HG03175 (cell line): ENCODE measurements at regions not wholly inside any gene's neighbourhood (a gene's known extent, or its start where the extent isn't known, plus 50 kb on each side); places are given as distances from the start of the nearest gene placed in this dataset.

Experiments
- ATAC-seq: cut with Tn5 transposase; IDR thresholded peaks from one replicate; pipeline ENCODE4 v1.9.1; 2021; ENCODE audit warnings: mild to moderate bottlenecking, moderate library complexity; ENCODE audit not compliant: unreplicated experiment

DNA sequence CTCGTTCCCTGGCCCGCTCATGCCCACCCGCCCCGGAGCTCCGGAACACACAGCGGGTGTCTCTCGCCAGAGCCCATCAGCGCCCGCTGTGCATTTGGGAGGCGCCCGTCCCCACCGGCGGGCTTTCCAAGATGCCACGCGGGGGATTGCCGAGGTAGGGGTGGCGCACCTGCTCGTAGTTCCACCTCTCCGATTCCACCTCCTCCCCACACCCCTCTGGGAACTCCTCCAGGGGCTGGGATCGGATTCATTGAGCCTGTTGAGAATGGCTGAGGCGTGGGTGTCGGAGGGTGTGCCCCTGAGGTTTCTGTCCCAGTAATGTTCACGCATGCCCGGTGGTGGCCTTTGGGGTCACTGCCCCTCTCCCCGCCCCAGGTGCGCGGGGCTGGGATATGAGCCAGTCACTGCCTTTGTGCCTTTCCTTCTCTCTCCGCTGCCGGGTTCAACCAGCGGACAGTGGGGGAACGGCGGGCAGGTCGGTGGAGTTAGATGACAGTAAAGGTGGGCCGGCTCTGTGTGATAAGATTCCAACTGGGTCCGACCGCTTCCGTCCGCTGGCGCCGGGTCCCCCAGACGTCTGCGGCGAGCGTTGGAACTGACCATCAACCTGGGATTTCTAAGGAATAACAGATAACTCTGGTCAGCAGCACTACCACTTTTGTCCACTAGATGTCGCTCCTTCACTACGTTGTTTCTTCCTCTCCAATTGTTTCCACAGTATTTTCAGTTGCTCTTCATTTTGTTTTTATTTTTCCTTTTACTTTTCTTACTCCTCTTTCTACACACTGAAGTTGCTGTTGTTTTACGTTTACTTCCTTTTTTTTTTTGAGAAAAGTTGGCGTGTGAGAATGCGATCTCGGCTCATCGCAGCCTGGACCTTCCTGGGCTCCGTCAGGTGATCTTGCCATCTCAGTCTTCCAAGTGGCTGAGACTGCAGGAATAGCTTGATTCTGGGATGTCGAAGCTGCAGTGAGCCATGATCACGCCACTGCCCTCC lies 178.1 kb upstream of the ALG10B start:
- ATAC-seq: peak; percentile 76

DNA sequence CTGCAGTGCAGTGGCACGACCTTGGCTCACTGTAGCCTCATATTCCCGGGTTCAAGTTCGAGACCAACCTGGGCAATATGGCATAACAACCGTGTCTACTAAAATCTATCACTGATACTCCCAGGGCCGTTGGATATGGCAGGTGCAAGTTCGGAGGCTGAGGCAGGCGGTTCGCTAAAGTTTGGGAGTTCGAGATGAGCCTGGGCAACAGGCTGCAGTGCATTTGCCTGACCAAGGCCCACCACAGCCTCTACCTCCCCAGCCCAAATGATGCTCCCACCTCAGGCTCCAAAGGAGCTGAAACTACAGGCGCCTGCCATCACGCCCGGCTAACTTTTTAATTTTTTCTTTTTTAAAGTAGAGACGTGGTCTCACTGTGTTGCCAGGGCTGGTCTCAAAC lies 177.1 kb upstream of the ALG10B start:
- ATAC-seq: no peak

DNA sequence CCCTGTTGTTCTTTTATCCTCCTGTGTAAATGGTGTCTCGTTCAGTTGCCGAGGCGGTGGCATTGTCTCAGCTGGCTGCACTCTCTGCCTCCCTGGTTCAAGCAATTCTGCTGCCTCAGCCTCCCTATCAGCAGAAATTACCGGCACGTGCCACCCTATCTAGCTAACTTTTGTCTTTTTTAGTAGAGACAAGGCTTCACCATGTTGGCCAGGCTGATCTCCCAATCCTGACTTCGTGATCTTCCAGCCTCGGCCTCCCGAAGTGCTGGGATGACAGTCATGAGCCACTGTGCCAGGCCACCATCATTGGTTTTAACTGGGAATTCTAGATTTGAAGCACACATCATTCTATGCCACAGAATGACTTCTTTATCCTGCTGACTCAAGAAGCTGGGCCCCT lies 175.3 kb upstream of the ALG10B start:
- no peak for ATAC-seq

DNA sequence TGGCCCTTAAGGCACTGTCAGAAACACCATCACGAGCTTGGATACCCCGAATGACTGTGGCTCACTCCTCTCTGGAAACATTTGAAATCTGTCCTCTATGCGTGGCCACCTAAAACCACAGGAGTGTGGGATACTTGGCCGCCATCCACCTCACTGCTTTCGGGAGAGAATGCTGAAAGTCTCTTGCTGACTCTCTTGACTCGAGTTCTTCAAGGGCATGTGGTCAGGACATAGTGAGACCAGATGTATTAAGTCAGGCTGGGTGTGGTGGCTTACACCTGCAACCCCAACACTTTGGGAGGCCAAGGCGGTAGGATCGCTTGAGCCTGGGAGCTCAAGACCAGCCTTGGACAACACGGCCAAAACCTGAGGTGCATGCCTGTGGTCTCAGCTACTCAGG lies 174.7 kb upstream of the ALG10B start:
- no peak for ATAC-seq

DNA sequence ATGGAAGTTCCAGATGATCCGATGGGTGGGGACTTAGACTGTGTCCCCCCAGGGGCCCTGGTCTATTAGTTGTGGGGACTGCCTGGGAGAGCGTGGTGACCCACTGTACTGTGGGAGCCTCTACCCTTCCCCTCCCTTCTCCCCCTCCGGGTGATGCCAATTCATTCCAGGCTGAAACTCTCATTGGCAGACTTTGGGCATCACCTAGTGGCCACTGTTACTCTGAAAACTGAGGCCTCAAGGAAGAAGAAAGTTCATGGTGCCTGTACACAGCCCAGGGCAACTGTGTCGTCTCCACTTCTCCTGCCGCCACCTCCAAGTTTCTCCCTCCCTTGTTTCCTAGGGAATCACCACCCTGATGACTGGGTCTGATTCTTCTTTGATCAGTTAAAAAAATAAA lies 173.6 kb upstream of the ALG10B start:
- no peak for ATAC-seq

DNA sequence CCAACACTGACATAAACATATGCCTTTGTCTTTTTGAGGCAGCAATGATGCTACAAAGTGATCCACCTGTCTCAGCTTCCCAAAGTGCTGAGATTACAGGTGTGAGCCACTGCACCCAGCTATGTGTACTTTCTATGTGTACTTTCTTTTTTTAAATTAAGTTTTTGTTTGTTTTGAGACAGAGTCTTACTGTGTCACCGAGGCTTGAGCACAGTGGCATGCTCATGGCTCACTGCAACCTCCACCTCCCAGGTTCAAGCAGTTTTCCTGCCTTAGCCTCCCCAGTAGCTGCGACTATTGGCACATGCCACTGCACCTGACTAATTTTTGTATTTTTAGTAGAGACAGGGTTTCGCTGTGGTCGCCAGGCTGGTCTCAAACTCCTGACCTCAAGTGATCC lies 172.5 kb upstream of the ALG10B start:
- no peak for ATAC-seq

DNA sequence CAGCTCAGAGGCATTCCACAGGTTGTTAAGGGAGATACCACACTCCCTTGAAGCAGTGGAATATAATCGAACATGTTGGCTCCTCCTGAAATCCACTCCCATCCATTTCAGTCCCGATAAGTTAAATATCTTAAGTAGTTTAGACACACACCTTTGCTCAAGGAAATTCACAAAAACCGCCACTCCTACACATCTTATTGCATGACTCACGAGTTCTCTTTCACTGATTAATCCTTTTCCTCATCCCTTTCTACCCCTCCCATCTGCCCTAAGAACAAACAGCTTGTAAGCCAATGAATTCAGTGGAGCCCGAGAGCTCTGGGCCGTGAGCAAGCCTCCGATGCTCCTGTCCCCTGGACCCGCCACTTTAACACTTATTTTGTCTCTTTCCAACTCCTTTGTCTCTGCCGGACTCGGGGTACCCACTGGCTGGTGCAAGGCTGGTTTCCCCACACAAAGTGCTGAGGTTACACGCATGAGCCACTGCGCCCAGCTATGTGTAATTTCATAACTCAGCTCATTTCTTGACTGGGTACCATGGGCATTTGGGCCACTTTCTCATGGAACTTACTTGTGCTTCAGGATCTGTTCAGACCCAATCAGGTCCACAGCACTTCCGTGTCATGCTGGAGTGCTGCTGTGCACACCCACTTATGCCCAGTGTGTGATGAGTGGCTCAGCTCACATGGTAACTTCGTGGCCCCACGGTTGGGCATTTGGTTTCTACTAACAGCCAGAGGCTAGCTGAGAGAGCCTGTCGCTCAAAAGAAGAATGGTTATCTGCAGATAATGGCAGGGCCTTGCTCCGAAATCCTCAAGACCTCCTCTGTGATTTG lies 171.8 kb upstream of the ALG10B start:
- no peak for ATAC-seq

DNA sequence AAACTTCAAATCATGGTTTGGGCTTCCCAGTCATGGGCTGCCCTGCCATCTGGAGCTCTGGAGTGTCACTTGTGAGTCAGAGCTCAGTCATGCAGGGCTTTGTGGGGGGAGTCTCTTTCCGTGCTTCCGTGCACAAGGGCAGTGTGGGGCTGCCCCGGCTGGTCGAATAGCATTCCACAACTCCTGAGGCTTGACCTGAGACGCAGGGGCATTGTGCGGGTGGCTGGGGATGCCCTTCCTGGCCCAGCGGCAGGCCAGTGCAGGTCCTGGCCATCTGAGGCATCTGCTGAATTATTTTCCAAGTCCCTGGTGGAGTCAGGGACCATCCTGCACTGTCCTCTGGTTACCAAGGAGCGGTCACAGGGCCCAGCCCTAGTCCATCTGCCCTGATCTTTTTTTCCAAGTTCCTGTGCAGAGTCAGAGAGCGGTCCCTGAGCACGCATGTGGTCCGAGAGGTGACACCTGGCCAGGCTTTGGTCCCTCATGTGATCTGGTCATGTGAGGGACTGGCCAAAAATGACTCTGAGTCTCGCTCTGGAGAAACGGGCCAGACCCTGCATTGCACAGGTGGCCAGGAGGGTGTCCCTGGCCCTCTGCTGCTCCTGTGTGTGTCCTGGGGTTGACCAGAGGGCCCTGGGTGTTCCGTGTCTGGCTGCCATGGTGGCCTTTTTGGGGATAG lies 167.0 kb upstream of the ALG10B start:
- no peak for ATAC-seq

DNA sequence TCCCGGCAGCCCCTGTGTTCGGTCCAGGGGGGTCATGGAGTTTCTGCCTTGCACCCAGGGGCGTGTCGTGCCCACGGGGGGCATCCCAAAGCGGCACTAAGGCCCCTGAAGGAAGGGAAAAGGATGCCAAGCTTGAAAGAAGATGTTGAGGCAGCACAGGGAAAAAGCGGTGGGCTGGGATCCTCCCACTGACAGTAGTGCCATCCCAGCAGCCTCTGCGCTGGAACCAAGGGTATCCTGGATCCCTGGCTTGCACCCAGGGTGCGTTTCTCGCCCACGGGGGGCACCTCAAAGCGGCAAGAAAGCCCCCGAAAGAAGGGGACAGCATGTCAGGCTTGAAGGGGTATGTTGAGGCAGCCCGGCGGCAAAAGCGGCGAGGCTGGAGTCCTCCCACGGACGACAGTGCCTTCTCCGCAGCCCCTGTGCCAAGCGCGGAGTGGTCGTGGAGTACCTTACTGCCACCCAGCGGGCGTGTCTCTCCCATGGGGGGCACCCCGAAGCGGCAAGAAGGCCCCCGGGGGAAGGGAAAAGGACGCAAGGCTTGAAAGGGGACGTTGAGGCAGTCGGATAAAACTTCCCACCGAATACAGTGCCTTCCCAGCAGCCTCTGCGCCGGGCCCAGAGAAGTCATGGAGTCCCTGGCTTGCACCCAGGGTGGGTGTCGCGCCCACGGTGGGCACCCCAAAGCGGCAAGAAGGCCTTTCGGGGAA lies 164.4 kb upstream of the ALG10B start:
- no peak for ATAC-seq

DNA sequence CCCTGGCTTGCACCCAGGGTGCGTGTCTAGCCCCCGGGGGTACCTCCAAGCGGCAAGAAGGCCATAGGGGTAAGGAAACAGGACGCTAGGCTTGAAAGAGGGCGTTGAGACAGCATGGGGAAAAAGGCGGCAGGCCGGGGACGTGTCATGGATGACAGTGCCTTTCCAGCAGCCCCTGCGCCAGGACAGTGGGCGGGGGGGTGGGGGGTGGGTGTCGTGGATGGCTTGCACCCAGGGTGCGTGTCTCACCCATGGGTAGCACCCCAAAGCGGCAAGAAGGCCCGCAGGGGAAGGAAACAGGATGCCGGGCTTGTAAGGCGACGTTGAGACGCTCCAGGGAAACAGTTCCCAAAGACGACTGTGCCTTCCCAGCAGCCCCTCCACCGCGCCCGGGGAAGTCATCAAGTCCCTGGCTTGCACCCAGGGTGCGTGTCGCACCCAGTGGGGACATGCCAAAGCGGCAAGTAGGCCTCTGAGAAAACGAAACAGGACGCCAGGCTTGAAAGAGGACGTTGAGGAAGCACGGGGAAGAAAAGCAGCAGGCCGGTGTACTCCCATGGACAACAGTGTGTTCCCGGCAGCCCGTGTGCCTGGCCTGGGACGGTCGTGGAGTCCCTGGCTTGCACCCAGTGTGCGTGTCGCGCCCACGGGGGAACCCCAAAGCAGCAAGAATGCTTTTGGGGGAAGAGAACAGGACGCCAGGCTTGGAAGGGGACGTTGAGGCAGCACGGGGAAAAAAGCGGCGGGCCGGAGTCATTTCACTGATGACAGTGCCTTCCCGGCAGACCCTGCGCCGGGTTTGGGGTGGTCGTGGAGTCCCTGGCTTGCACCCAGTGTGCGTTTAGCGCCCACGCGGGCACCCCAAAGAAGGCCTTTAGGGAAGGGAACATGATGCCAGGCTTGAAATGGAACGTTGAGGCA lies 163.5 kb upstream of the ALG10B start:
- no peak for ATAC-seq

DNA sequence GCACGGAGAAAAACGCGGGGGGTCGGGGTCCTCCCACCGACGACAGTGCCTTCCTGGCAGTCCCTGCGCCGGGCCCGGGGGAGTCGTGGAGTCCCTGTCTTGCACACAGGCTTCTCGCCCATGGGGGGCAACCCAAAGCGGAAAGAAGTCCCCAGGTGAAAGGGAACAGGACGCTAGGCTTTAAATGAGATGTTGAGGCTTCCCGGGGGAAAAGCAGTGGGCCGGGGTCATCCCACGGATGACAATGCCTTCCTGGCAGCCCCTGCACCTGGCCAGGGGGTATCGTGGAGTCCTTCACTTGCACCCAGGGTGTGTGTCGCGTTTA lies 162.9 kb upstream of the ALG10B start:
- ATAC-seq: no peak

DNA sequence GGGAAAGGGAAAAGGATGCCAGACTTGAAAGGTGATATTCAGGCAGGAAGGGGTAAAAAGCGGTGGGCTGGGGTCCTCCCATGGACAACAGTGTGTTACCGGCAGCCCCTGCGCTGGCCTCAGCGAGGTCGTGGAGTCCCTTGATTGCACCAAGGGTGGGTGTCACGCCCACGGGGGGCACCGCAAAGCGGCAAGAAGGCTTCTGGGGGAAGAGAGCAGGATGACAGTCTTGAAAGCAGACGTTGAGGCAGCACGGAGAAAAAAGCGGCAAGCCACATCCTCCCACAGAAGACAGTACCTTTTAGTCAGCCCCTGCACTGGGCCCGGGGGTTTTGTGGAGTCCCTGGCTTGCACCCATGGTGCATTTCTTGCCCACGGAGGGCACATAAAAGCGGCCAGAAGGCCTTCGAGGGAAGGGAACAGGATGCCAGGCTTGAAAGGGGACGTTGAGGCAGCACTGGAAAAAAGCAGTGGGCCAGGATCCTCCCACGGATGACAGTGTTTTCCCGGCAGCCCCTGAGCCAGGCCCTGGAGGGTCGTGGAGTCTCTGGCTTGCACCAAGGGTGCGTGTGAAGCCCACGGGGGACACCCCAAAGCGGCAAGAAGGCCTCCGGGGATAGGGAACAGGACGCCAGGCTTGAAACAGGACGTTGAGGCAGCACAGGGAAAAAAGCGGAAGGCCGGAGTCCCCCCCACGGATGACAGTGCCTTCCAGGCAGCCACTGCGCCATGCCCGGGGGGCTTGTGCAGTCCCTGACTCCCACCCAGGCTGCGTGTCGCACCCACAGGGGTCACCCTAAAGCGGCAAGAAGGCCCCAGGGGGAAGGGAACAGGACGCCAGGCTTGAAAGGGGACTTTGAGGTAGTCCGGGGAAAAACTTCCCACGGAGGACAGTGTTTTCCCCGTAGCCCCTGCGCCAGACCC lies 162.2 kb upstream of the ALG10B start:
- ATAC-seq: no peak

DNA sequence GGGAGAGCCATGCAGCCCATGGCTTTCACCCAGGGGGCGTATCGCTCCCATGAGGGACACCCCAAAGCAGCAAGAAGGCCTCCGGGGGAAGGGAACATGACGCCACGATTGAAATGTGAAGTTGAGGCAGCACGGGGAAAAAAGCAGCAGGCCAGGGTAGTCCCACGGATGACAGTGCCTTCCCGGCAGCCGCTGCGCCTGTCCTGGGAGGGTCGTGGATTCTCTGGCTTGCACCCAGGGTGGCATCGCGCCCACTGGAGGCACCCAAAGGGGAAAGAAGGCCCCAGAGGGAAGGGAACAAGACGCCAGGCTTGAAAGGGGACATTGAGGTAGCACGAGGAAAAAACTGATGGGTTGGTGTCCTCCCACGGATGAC lies 161.6 kb upstream of the ALG10B start:
- no peak for ATAC-seq

DNA sequence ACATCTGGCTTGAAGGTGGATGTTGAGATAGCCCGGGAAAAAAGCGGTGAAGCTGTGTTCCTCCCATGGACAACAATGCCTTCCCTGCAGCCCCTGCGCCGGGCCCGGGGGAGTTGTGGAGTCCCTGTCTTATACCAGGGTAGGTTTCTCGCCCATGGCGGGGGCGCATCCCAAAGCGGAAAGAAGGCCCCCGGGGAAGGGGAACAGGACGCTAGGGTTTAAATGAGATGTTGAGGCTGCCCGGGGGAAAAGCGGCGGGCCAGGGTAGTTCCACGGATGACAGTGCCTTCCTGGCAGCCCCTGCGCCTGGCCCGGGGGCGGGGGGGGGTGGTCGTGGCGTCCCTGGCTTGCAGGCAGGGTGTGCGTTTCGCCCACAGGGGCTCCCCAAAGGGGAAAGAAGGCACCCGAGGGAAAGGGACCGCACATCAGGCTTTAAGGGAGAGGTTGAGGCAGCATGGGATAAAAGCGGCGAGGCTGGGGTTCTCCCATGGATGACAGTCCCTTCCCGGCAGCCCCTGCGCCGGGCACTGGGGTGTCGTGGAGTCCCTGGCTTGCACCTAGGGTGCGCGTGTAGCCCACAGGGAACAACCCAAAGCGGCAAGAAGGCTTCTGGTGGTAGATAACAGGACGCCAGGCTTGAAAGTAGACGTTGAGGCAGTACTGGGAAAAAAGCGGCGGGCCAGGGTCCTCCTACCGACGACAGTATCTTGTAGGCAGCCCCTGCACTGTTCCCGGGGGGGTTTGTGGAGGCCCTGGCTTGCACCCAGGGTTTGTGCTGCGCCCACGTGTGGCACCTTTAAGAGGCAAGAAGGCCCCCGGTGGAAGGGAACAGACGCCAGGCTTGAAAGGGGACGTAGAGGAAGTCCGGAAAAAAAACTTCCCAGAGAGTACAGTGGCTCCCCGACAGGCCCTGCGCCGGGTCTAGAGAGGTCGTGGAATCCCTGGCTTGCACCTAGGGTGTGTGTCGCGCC lies 160.8 kb upstream of the ALG10B start:
- no peak for ATAC-seq

DNA sequence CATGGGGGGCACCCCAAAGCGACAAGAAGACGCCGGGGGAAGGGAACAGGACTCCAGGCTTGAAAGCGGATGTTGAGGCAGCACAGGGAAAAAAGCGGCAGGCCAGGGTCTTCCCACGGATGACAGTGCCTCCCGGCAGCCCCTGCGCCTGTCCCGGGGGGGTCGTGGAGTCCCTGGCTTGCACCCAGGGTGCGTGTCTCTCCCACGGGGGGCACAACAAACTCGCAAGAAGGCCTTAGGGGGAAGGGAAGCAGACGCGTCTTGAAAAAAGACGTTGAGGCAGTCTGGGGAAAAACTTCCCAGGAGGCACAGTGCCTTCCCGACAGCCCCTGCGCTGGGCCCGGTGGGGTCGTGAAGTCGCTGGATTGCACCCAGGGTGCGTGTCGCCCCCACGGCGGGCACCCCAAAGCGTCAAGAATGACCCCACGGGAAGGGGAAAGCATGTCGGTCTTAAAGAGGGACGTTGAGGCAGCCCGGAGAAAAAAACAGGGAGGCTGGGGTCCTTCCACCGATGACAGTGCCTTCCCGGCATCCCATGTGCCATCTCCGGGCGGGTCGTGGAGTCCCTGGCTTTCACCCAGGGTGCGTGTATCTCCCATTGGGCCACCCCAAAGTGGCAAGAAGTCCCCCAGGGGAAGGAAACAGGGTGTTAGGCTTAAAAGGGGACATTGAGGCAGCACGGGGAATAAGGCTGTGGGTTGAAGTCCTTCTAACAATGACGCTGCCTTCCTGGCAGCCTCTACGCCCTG lies 159.9 kb upstream of the ALG10B start:
- ATAC-seq: no peak

DNA sequence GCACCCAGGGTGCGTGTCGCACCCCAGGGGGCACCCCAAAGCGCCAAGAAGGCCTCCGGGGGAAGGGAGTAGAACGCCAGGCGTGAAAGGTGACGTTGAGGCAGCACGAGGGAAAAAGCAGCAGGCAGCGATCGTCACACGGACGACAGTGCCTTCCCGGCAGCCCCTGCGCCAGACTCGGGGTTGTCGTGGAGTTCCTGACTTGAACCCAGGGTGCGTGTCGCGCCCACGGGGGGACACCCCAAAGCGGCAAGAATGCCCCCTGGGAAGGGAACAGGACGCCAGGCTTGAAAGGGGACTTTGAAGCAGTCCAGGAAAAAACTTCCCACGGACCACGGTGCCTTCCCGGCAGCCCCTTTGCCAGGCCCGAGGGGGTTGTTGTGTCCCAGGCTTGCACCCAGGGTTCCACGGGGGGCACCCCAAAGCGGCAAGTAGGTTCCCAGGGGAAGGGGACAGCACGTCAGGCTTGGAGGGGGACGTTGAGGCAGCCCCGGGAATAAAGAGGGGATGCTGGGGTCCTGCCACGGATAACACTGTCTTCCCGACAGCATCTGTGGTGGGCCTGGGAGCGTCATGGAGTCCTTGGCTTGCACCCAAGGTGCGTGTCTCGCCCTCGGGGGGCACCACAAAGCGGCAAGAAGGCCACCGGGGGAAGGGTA lies 159.2 kb upstream of the ALG10B start:
- ATAC-seq: no peak
